HG03520 (cell line): ENCODE measurements at regions not wholly inside any gene's neighbourhood (a gene's known extent, or its start where the extent isn't known, plus 50 kb on each side); places are given as distances from the start of the nearest gene placed in this dataset.

Experiments
- ATAC-seq: cut with Tn5 transposase; IDR thresholded peaks from one replicate; pipeline ENCODE4 v1.9.1; 2021; ENCODE audit warnings: mild to moderate bottlenecking, moderate library complexity; ENCODE audit not compliant: unreplicated experiment

- no peak for ATAC-seq
Observed at GRCh38 chrX:46447384-46447783, 97.8 kb downstream of the ZNF674 start.

- peak; percentile 87 for ATAC-seq
Observed at GRCh38 chrX:46446727-46447378, 98.4 kb downstream of the ZNF674 start.

- ATAC-seq, result no peak
Observed at GRCh38 chrX:46444011-46444410, 101.2 kb downstream of the ZNF674 start.

- no peak for ATAC-seq
Observed at GRCh38 chrX:46436744-46437143, 108.5 kb downstream of the ZNF674 start.

- no peak for ATAC-seq
Observed at GRCh38 chrX:46433892-46434291, 111.3 kb downstream of the ZNF674 start.

GRCh38 chrX:46408553-46409407 lies 136.4 kb downstream of the ZNF674 start:
- ATAC-seq, result no peak

GRCh38 chrX:46407753-46408130 lies 137.5 kb downstream of the ZNF674 start:
- ATAC-seq, result no peak

GRCh38 chrX:46407036-46407752 lies 138.0 kb downstream of the ZNF674 start:
- no peak for ATAC-seq

- ATAC-seq, result no peak
Observed at GRCh38 chrX:46404774-46405173, 140.4 kb downstream of the ZNF674 start.

GRCh38 chrX:46400530-46401443 lies 144.4 kb downstream of the ZNF674 start:
- no peak for ATAC-seq

- no peak for ATAC-seq
Observed at GRCh38 chrX:46398874-46399273, 146.3 kb downstream of the ZNF674 start.

GRCh38 chrX:46398126-46398525 lies 147.1 kb downstream of the ZNF674 start:
- ATAC-seq, result no peak

GRCh38 chrX:46386511-46386910 lies 158.7 kb downstream of the ZNF674 start:
- no peak for ATAC-seq

GRCh38 chrX:46383006-46383405 lies 162.2 kb downstream of the ZNF674 start:
- no peak for ATAC-seq

GRCh38 chrX:46382595-46382994 lies 162.6 kb downstream of the ZNF674 start:
- ATAC-seq, result no peak

GRCh38 chrX:46381630-46382029 lies 163.6 kb downstream of the ZNF674 start:
- peak; percentile 50 for ATAC-seq

- no peak for ATAC-seq
Observed at GRCh38 chrX:46380148-46380752, 165.0 kb downstream of the ZNF674 start.

- no peak for ATAC-seq
Observed at GRCh38 chrX:46376246-46376885, 168.9 kb downstream of the ZNF674 start.

- no peak for ATAC-seq
Observed at GRCh38 chrX:46375831-46376230, 169.4 kb downstream of the ZNF674 start.

- ATAC-seq, result no peak
Observed at GRCh38 chrX:46374371-46374770, 170.8 kb downstream of the ZNF674 start.
